ENCODE measurements at regions not wholly inside any gene's neighbourhood (a gene's known extent, or its start where the extent isn't known, plus 50 kb on each side); places are given as distances from the start of the nearest gene placed in this dataset.
A peak's percentile ranks its signal among the peaks of the same experiment; 100 is the strongest.

GRCh38 chr15:100751585-100751984 is 128.0 kb upstream of the ALDH1A3 start:
- TF ChIP-seq EP300 (IDR thresholded peaks at IDR 0.05) (no peak), CTCF (IDR thresholded peaks at IDR 0.05) (no peak), POLR2A (IDR thresholded peaks at IDR 0.05) (no peak)
- H3K27ac ChIP-seq: no peak overlapping the region
- H3K4me1 ChIP-seq: no peaks in the 10 kb centered on the region
- peaks cover 0 to 22% (median 2%) of the 10 kb centered on the region in 4 donors for H3K9me3 ChIP-seq
- WGBS, 2 donors: 93 to 97% methylated on average over 3 of the region's 3 CpGs
- H3K27me3 ChIP-seq: peaks cover 0 to 2% of the 10 kb centered on the region in 2 donors
- no peak overlapping the region for H3K4me3 ChIP-seq
- no peaks in the 10 kb centered on the region for H3K36me3 ChIP-seq
- no peak for DNase-seq (ENCODE audit: low spot score in 2 of 2)

GRCh38 chr15:100753503-100753902 is 126.1 kb upstream of the ALDH1A3 start:
- Histone ChIP-seq H3K4me1 (no peaks in the 10 kb centered on the region), H3K9me3 (peaks cover 0 to 6% (median 2%) of the 10 kb centered on the region in 4 donors), H3K36me3 (no peaks in the 10 kb centered on the region), H3K4me3 (no peak overlapping the region), H3K27me3 (peaks cover 0 to 2% of the 10 kb centered on the region in 2 donors), H3K27ac (no peak overlapping the region)
- WGBS, 2 donors: 93 to 94% methylated on average over 1 of the region's 1 CpG
- TF ChIP-seq CTCF (IDR thresholded peaks at IDR 0.05) (no peak), EP300 (IDR thresholded peaks at IDR 0.05) (no peak), POLR2A (IDR thresholded peaks at IDR 0.05) (no peak)
- no peak for DNase-seq (ENCODE audit: low spot score in 2 of 2)

GRCh38 chr15:100757661-100758060 is 122.0 kb upstream of the ALDH1A3 start:
- no peaks in the 10 kb centered on the region for H3K36me3 ChIP-seq
- H3K4me1 ChIP-seq: peaks cover 0 to 13% (median 0%) of the 10 kb centered on the region in 4 donors
- H3K27me3 ChIP-seq: peaks cover 0 to 2% of the 10 kb centered on the region in 2 donors
- H3K4me3 ChIP-seq: no peak overlapping the region
- no peak for TF ChIP-seq CTCF (IDR thresholded peaks at IDR 0.05)
- no peak for TF ChIP-seq EP300 (IDR thresholded peaks at IDR 0.05)
- TF ChIP-seq POLR2A (IDR thresholded peaks at IDR 0.05): no peak
- 39 to 55% methylated on average over 1 of the region's 1 CpG for WGBS, 2 donors
- no peak overlapping the region for H3K27ac ChIP-seq
- no peaks in the 10 kb centered on the region for H3K9me3 ChIP-seq
- DNase-seq (ENCODE audit: low spot score in 2 of 2): no peak

- Histone ChIP-seq H3K27ac (no peak overlapping the region), H3K36me3 (no peaks in the 10 kb centered on the region), H3K4me1 (peaks cover 0 to 13% (median 0%) of the 10 kb centered on the region in 4 donors), H3K27me3 (peaks cover 0 to 2% of the 10 kb centered on the region in 2 donors), H3K4me3 (no peak overlapping the region), H3K9me3 (no peaks in the 10 kb centered on the region)
- TF ChIP-seq EP300 (IDR thresholded peaks at IDR 0.05) (no peak), CTCF (IDR thresholded peaks at IDR 0.05) (no peak), POLR2A (IDR thresholded peaks at IDR 0.05) (no peak)
- no peak for DNase-seq (ENCODE audit: low spot score in 2 of 2)
- 71 to 76% methylated on average over 6 of the region's 6 CpGs for WGBS, 2 donors
Observed at GRCh38 chr15:100758555-100758954, 121.1 kb upstream of the ALDH1A3 start.

- Histone ChIP-seq H3K36me3 (no peaks in the 10 kb centered on the region), H3K27ac (peak overlapping the region in 1 of 4 donors; percentile 11), H3K4me3 (no peak overlapping the region), H3K9me3 (no peaks in the 10 kb centered on the region), H3K27me3 (peaks cover 0 to 2% of the 10 kb centered on the region in 2 donors), H3K4me1 (peaks cover 0 to 13% (median 0%) of the 10 kb centered on the region in 4 donors)
- no peak for DNase-seq (ENCODE audit: low spot score in 2 of 2)
- TF ChIP-seq POLR2A (IDR thresholded peaks at IDR 0.05) (no peak), EP300 (IDR thresholded peaks at IDR 0.05) (no peak)
- 22 to 40% methylated on average over 6 of the region's 6 CpGs for whole genome bisulfite sequencing, 2 donors
Observed at GRCh38 chr15:100759106-100759505, 120.5 kb upstream of the ALDH1A3 start.
